CD4-positive, alpha-beta T cell (primary cell): ENCODE measurements at regions not wholly inside any gene's neighbourhood (a gene's known extent, or its start where the extent isn't known, plus 50 kb on each side); places are given as distances from the start of the nearest gene placed in this dataset.

Source experiments
- ATAC-seq: fragments of 200-7000 bp; cut with Tn5 transposase; one replicate; pipeline ENCODE4 v1.10.0; 2022; ENCODE audit warnings: mild to moderate bottlenecking; ENCODE audit not compliant: poor library complexity
- CTCF ChIA-PET: fragments of 350-600 bp; sonication (Branson Sonifier 250); formaldehyde crosslinking; loops from one replicate; lab custom pipeline; 2021; ENCODE audit warnings: antibody characterized with exemption, inconsistent platforms; lab: Charles Lee
- POLR2A ChIA-PET: fragments of 350-600 bp; sonication (Branson Sonifier 250); formaldehyde crosslinking; loops from one replicate; lab custom pipeline; 2021; ENCODE audit warnings: antibody characterized with exemption, inconsistent platforms; lab: Charles Lee
- DNase-seq, 14 experiments: peaks; one replicate each; pipeline ENCODE4 v3.0.0-alpha.2; 2013 to 2020; ENCODE audit warnings: mixed read lengths in 2 of 14
- H3K27ac ChIP-seq, 2 donors: one replicate each; pipeline versions ENCODE4 v1.5.1 to v1.7.0; 2013; ENCODE audit warnings: low read length in 2 of 2, low read depth in 1 of 2, mild to moderate bottlenecking in 1 of 2
- H3K27me3 ChIP-seq, 2 experiments: 1 replicate in 1 of 2; 2 replicates in 1 of 2; pipeline versions ENCODE4 v1.6.1 to v1.7.0; 2013; ENCODE audit warnings: low read length in 2 of 2, control low read depth in 1 of 2, mild to moderate bottlenecking in 1 of 2, moderate library complexity in 1 of 2; ENCODE audit not compliant: insufficient read depth in 2 of 2, control insufficient read depth in 1 of 2
- H3K36me3 ChIP-seq: one replicate; pipeline ENCODE4 v1.6.1; 2013; ENCODE audit warnings: low read length, control low read depth; ENCODE audit not compliant: insufficient read depth
- H3K4me1 ChIP-seq: one replicate; pipeline ENCODE4 v1.6.1; 2013; ENCODE audit warnings: low read length, control low read depth; ENCODE audit not compliant: insufficient read depth
- H3K4me3 ChIP-seq: one replicate; pipeline ENCODE4 v1.5.1; 2013; ENCODE audit warnings: mild to moderate bottlenecking, low read length, moderate library complexity
- H3K9me3 ChIP-seq, 2 experiments: 1 replicate in 1 of 2; 2 replicates in 1 of 2; pipeline versions ENCODE4 v1.6.1 to v1.7.0; 2013; ENCODE audit warnings: low read length in 2 of 2, mild to moderate bottlenecking in 2 of 2, control low read depth in 1 of 2, moderate library complexity in 1 of 2; ENCODE audit not compliant: control insufficient read depth in 1 of 2, insufficient read depth in 1 of 2
- H3K27ac Mint-ChIP-seq: one replicate; pipeline ENCODE4 v1.8.0; 2020; ENCODE audit warnings: mixed read lengths
- H3K27me3 Mint-ChIP-seq: one replicate; pipeline ENCODE4 v1.8.0; 2021; ENCODE audit warnings: mixed read lengths
- H3K36me3 Mint-ChIP-seq: one replicate; pipeline ENCODE4 v1.8.0; 2021; ENCODE audit warnings: low read depth, mixed read lengths
- H3K4me1 Mint-ChIP-seq: one replicate; pipeline ENCODE4 v1.8.0; 2021; ENCODE audit warnings: low read depth, mixed read lengths
- H3K4me3 Mint-ChIP-seq: one replicate; pipeline ENCODE4 v1.8.0; 2020; ENCODE audit warnings: mild to moderate bottlenecking, mixed read lengths
- H3K9me3 Mint-ChIP-seq: one replicate; pipeline ENCODE4 v1.8.0; 2020; ENCODE audit warnings: mixed read lengths
- CTCF ChIP-seq: fragments of 200-600 bp; IDR thresholded peaks from one replicate; pipeline ENCODE4 v1.8.0; 2022; ENCODE audit warnings: antibody characterized with exemption, mild to moderate bottlenecking
- intact Hi-C, 2 experiments: fragments of 100-400 bp; cut with DNase I in 1 of 2; cut with micrococcal nuclease in 1 of 2; formaldehyde crosslinking; loops; one replicate each; pipeline versions ENCODE4 v1.15.1 to v1.9.0; 2023 to 2025; cut with DNase I, micrococcal nuclease

- Histone ChIP-seq H3K27me3 (peaks cover 0 to 4% of the 10 kb centered on the region in 2 experiments), H3K4me3 (no peak overlapping the region), H3K4me1 (no peaks in the 10 kb centered on the region), H3K36me3 (no peaks in the 10 kb centered on the region), H3K9me3 (peaks cover 0 to 9% of the 10 kb centered on the region in 2 experiments), H3K27ac (no peak overlapping the region)
- H3K4me1 Mint-ChIP-seq = no peaks in the 10 kb centered on the region
- CTCF ChIA-PET = no interaction called here
- no peak overlapping the region for H3K4me3 Mint-ChIP-seq
- intact Hi-C loops = no loop called here
- DNase-seq (no peak), ATAC-seq (no peak)
- H3K27me3 Mint-ChIP-seq = peaks cover 34% of the 10 kb centered on the region
- peaks cover 3% of the 10 kb centered on the region for H3K9me3 Mint-ChIP-seq
- H3K27ac Mint-ChIP-seq = no peak overlapping the region
- POLR2A ChIA-PET = no interaction called here
- no peaks in the 10 kb centered on the region for H3K36me3 Mint-ChIP-seq
- no peak for TF ChIP-seq CTCF
These were observed 60.5 kb upstream of the GJB5 start for GRCh38 chr1:34694383-34694782.

GRCh38 chr1:34695580-34695979, 59.3 kb upstream of the GJB5 start:
- no peak for TF ChIP-seq CTCF
- H3K36me3 ChIP-seq = no peaks in the 10 kb centered on the region
- H3K4me3 Mint-ChIP-seq = no peak overlapping the region
- intact Hi-C loops = no loop called here
- CTCF ChIA-PET = no interaction called here
- H3K27me3 ChIP-seq = peaks cover 0 to 4% of the 10 kb centered on the region in 2 experiments
- H3K27ac Mint-ChIP-seq = no peak overlapping the region
- DNase-seq = no peak
- no peaks in the 10 kb centered on the region for H3K36me3 Mint-ChIP-seq
- POLR2A ChIA-PET = no interaction called here
- H3K4me3 ChIP-seq = no peak overlapping the region
- peaks cover 0 to 9% of the 10 kb centered on the region in 2 experiments for H3K9me3 ChIP-seq
- H3K4me1 ChIP-seq = no peaks in the 10 kb centered on the region
- no peaks in the 10 kb centered on the region for H3K4me1 Mint-ChIP-seq
- ATAC-seq = no peak
- no peak overlapping the region for H3K27ac ChIP-seq
- H3K27me3 Mint-ChIP-seq = peaks cover 26% of the 10 kb centered on the region
- H3K9me3 Mint-ChIP-seq = peaks cover 3% of the 10 kb centered on the region

- Histone ChIP-seq H3K9me3 (peaks cover 0 to 9% of the 10 kb centered on the region in 2 experiments), H3K4me1 (no peaks in the 10 kb centered on the region), H3K4me3 (no peak overlapping the region), H3K27ac (no peak overlapping the region), H3K27me3 (peaks cover 1 to 4% of the 10 kb centered on the region in 2 experiments), H3K36me3 (no peaks in the 10 kb centered on the region)
- DNase-seq (no peak), ATAC-seq (no peak)
- CTCF ChIA-PET = no interaction called here
- POLR2A ChIA-PET = no interaction called here
- no peak for TF ChIP-seq CTCF
- Mint-ChIP-seq H3K4me1 (no peaks in the 10 kb centered on the region), H3K27me3 (peaks cover 22% of the 10 kb centered on the region), H3K27ac (no peak overlapping the region), H3K9me3 (peaks cover 3% of the 10 kb centered on the region), H3K36me3 (no peaks in the 10 kb centered on the region), H3K4me3 (no peak overlapping the region)
- intact Hi-C loops = no loop called here
These were observed 58.6 kb upstream of the GJB5 start for GRCh38 chr1:34696230-34696629.
